ENCODE measurements at regions not wholly inside any gene's neighbourhood (a gene's known extent, or its start where the extent isn't known, plus 50 kb on each side); places are given as distances from the start of the nearest gene placed in this dataset.

DNA sequence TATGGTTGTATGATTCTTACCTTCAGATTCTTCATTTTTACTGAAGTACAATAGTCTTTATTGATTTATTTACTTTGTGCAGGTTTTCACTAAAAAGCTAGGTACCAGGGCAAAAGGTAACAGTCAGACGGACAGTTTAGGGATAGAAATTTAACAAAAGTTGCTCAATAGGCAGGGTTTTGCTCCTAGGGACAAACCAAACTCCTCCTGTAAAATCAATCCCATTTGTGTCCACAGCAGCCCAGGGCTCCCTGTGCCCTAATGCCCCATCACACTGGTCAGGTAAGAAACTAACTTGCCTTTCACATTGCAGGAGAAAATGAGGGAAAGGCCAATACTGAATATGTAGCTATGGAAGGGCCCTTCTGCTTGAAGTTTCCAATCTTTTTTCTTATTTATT lies 410.9 kb downstream of the EPHA4 start:
- DNase-seq (ENCODE audit: low read depth in 2 of 2), result no peak

DNA sequence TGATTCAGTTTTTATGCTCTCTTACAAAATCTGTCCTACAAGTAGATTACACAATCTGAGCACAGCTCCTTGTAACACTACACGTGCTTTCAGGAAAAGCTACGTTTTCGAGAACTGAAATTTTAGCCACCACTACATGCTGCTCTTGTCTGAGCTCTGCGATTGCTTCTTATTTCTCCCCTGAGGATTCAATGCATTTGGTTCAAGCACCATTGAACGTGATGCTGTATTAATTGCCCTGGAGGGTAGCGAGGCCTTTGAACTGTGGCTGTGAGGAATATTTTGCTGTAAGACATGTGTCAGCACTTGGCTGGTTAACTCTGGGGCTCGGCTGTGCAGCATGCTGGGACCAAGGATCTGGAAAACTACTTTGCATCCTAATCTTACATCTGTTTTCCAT lies 405.8 kb downstream of the EPHA4 start:
- DNase-seq (ENCODE audit: low read depth in 2 of 2), result no peak

- DNase-seq (ENCODE audit: low read depth in 2 of 2), result no peak
Observed at GRCh38 chr2:221167561-221167960, 404.5 kb downstream of the EPHA4 start.

- no peak for DNase-seq (ENCODE audit: low read depth in 2 of 2)
Observed at GRCh38 chr2:221169724-221170123, 402.4 kb downstream of the EPHA4 start.

DNA sequence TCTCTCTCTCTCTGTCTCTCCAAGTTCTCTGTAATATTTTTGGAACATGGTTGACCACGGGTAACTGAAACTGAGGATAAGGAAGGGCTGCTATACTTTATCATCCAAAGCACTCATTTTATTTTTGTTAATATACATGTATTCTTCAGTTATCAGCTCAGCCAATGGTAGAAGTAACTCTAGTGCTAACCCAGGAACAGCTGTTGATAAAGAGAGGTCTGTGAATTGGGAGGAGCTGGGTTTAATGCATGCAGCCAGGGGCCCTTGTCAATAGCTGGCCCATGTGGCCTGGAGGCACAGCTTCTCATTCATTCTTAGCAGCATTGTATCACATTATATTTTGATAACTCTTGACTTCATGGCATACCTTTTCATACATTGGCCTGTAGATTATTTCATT lies 401.6 kb downstream of the EPHA4 start:
- no peak for DNase-seq (ENCODE audit: low read depth in 2 of 2)

GRCh38 chr2:221176667-221177066 lies 395.4 kb downstream of the EPHA4 start:
- DNase-seq (ENCODE audit: low read depth in 2 of 2), result no peak

- DNase-seq (ENCODE audit: low read depth in 2 of 2), result no peak
Observed at GRCh38 chr2:221178139-221178538, 394.0 kb downstream of the EPHA4 start.

- DNase-seq (ENCODE audit: low read depth in 2 of 2), result no peak
Observed at GRCh38 chr2:221186873-221187272, 385.2 kb downstream of the EPHA4 start.

DNA sequence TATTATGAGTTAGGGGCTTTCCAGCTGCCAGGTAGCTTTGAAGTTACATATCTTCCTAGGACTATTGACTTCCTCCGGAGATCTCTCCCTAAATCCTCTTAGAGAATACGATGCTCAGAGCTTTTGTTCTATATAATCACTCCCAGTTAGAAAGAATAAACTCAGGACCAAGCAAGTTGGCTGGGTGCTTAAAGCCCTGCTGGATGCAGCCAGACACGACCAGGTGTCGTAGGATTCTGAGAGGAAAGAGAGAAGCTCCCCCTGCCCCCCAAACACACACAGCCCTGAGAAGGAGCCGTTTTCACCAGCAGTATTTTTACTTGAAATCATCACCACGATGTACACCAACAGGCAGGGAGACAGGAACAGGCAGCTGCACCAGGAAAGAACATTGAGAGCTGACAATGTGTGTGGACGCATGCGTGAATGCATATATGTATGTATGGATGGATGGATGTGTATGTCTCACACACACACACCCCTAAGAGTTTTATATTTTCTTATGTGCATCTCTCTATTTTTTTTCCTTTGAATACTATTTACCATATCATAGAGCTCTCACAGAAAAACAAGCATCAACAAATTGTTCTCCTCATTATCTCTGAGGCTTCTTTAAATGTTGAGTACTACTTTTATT lies 382.6 kb downstream of the EPHA4 start:
- DNase-seq (ENCODE audit: low read depth in 2 of 2), result no peak

GRCh38 chr2:221195829-221196228 lies 376.3 kb downstream of the EPHA4 start:
- no peak for DNase-seq (ENCODE audit: low read depth in 2 of 2)

DNA sequence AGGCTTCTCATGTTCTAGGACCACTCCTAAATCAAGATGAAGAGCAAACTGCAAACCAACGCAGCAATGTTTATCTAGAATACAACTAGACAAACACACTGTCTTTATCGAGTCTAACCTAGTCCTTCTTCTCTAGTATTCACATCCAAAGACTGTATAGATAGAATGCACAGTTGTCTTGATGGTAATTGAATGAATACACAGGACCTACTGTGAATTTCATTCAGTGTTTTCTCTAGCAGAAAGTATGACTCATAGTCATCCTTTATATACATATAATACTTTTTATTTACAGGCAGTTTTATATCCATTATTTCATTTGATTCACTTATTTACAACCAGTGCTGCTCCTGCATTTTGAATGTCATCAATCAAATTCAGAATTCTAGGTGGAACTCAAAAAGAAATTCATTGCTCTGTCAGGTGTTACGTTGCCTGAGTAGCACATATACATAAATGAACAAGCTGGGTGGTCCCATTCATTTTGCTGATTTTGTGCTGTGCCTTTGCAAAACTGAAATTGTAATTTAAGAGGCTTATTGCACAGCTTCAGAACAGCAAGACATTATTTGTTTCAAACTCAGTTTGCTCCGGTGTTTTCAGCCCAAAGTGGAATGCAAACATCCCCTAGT lies 374.8 kb downstream of the EPHA4 start:
- DNase-seq (ENCODE audit: low read depth in 2 of 2), result no peak

GRCh38 chr2:221198309-221198708 lies 373.8 kb downstream of the EPHA4 start:
- no peak for DNase-seq (ENCODE audit: low read depth in 2 of 2)

- no peak for DNase-seq (ENCODE audit: low read depth in 2 of 2)
Observed at GRCh38 chr2:221200184-221200839, 371.8 kb downstream of the EPHA4 start.

- no peak for DNase-seq (ENCODE audit: low read depth in 2 of 2)
Observed at GRCh38 chr2:221202431-221202830, 369.7 kb downstream of the EPHA4 start.

- no peak for DNase-seq (ENCODE audit: low read depth in 2 of 2)
Observed at GRCh38 chr2:221203125-221203524, 369.0 kb downstream of the EPHA4 start.

GRCh38 chr2:221203856-221204255 lies 368.2 kb downstream of the EPHA4 start:
- DNase-seq (ENCODE audit: low read depth in 2 of 2), result no peak

GRCh38 chr2:221204699-221205098 lies 367.4 kb downstream of the EPHA4 start:
- DNase-seq (ENCODE audit: low read depth in 2 of 2), result no peak

DNA sequence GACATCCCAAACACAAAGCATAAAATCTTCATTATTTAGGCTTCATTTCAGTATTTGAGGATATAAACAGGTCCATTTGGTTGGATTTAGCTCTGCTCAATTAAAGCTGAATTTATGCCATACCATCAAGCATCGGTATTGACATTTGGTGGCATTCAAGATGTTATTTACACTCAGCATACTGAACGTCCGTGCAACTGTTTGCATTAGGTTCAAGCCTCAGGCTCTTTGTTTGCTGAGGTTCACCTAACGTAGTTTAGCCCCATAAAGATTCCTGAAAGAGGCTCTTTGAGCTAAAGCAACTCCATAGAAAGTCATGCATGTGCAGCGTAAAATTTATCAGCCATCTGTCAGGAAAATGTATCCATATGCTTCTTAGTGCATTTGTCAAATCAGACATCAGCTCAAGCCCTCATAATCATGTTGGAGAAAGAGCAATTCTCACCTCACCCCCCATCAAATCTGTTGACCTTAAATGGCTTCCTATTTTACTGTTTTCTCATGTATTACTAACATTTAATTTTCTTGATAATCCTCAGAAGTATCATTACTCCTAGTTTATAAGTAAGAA lies 366.9 kb downstream of the EPHA4 start:
- DNase-seq (ENCODE audit: low read depth in 2 of 2), result no peak

GRCh38 chr2:221210686-221211085 lies 361.4 kb downstream of the EPHA4 start:
- no peak for DNase-seq (ENCODE audit: low read depth in 2 of 2)

DNA sequence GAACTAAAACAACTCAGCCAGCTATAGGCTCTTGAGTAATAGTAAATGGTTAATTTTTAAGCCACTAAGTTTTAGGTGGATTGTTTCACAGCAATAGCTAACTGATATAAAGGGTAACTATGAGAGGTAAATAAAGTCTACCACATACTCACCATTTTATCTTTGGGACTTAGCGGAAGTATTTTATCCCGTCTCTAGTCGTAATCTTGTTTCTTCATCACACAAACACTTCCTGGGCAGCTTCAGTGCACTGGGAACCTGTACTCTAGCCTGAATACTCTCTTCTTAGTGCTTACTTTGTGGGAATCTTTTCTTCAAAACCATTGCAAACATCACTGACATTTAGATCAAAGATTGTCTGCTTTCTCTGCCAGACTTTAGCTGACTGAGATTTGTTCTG lies 360.5 kb downstream of the EPHA4 start:
- DNase-seq (ENCODE audit: low read depth in 2 of 2), result no peak

DNA sequence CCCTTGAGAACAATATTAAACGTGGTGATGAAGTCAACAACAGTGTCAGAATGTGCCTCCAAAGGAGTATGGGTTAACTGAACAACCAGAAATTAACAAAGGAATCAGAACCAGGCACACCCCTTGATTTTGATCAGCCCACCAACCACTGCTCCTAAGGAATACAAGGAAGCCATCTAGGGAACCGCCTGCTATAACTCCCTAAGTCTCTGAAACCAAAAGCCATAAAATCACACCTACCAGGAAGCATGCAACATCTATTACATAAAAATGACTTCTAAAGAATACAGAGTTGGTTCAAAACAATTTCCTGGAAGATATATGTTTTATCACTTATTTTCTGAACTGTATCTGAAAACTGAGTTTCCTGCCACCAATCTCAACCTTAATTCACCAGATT lies 360.0 kb downstream of the EPHA4 start:
- no peak for DNase-seq (ENCODE audit: low read depth in 2 of 2)

DNA sequence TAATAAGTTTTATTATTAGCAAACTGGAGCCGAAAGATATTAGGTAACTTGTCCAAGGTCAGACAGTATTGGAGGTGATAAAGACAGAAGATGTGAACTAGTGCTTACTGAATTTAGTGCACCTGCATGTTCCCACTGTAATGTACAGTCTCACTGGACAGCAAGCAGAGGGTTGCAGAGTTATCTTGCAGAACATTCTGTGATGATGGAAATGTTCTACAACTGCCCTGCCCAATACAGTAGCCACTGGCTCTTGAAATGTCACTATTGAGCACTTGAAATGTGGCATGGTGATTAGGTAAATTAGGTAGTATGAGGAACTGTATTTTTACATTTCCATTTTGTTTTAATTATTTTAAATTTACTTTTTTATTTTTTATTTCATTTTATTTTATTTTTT lies 356.6 kb downstream of the EPHA4 start:
- DNase-seq (ENCODE audit: low read depth in 2 of 2), result no peak

DNA sequence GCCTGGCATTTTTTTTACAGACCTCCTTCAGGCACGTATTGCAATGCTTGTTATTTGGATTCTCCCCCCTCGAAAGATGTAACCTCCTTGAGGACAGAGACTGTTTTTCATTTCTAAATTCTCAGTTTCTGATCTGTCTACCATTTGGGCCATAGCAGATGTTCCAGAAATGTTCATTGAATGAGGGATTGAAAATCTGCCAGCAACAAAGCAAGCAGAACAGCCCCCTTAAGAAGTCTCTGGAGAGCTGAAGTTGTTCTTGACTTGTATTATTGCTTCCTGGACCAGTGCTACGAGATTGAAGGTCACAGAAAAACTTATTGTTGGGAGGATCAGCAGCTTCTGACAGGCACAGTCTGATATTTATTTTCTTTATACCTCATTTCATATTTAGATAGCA lies 355.5 kb downstream of the EPHA4 start:
- DNase-seq (ENCODE audit: low read depth in 2 of 2), result no peak

Measured in activated CD4-positive, alpha-beta T cell treated with anti-CD3 and anti-CD28 coated beads for 24 hours (primary cell).